Suprapubic skin (tissue), 3 donors: ENCODE measurements at regions not wholly inside any gene's neighbourhood (a gene's known extent, or its start where the extent isn't known, plus 50 kb on each side); places are given as distances from the start of the nearest gene placed in this dataset.

Source experiments
- CTCF ChIP-seq, 2 donors: fragments of 200-600 bp in 1 of 2; fragments of 450-650 bp in 1 of 2; sonication (generic) in 1 of 2; IDR thresholded peaks; one replicate each; pipeline ENCODE4 v1.5.1; 2016 to 2019; ENCODE audit warnings: antibody characterized with exemption in 2 of 2, mild to moderate bottlenecking in 1 of 2, moderate library complexity in 1 of 2
- POLR2A ChIP-seq, 2 donors: fragments of 450-650 bp; IDR thresholded peaks; one replicate each; pipeline ENCODE4 v1.6.1; 2017; ENCODE audit warnings: antibody characterized with exemption in 2 of 2, mild to moderate bottlenecking in 2 of 2, moderate library complexity in 2 of 2

- TF ChIP-seq CTCF (IDR thresholded peaks at IDR 0.05) (no peak), POLR2A (IDR thresholded peaks at IDR 0.05) (no peak)
These were observed 241.7 kb downstream of the SOX9 start for GRCh38 chr17:72362376-72363088.
